ACC112 (cell line): ENCODE measurements at regions not wholly inside any gene's neighbourhood (a gene's known extent, or its start where the extent isn't known, plus 50 kb on each side); places are given as distances from the start of the nearest gene placed in this dataset.

Source experiments
- H2AFZ ChIP-seq: fragments of 200-600 bp; sonication (generic); one replicate; pipeline ENCODE4 v1.6.0; 2017; ENCODE audit warnings: antibody characterized with exemption, low read length; ENCODE audit not compliant: unreplicated experiment
- H3K27ac ChIP-seq: fragments of 200-600 bp; sonication (generic); 2 replicates; pipeline ENCODE4 v1.5.1; 2014; ENCODE audit warnings: low read depth, mild to moderate bottlenecking, antibody characterized with exemption, low read length, moderate library complexity
- H3K27me3 ChIP-seq: fragments of 200-600 bp; sonication (generic); 2 replicates; pipeline ENCODE4 v1.6.1; 2014; ENCODE audit warnings: mild to moderate bottlenecking, antibody characterized with exemption, low read length, moderate library complexity, mixed read lengths; ENCODE audit not compliant: insufficient read depth
- H3K36me3 ChIP-seq: fragments of 200-600 bp; sonication (generic); 2 replicates; pipeline ENCODE4 v1.6.1; 2016; ENCODE audit warnings: mild to moderate bottlenecking, antibody characterized with exemption, low read length, moderate library complexity, mixed read lengths; ENCODE audit not compliant: insufficient read depth
- H3K4me1 ChIP-seq: fragments of 200-600 bp; sonication (generic); one replicate; pipeline ENCODE4 v1.6.1; 2016; ENCODE audit warnings: low read length, mixed read lengths; ENCODE audit not compliant: insufficient read depth, unreplicated experiment, control insufficient read depth
- H3K4me3 ChIP-seq: fragments of 200-600 bp; sonication (generic); 2 replicates; pipeline ENCODE4 v1.5.1; 2014; ENCODE audit warnings: mild to moderate bottlenecking, low read depth, low read length
- H3K79me2 ChIP-seq: fragments of 200-600 bp; sonication (generic); one replicate; pipeline ENCODE4 v1.6.0; 2016; ENCODE audit warnings: low read length; ENCODE audit not compliant: control insufficient read depth, unreplicated experiment, insufficient read depth

- Histone ChIP-seq H2AFZ (no peak overlapping the region), H3K27me3 (no peaks in the 10 kb centered on the region), H3K79me2 (no peaks in the 10 kb centered on the region), H3K27ac (no peak overlapping the region), H3K36me3 (no peaks in the 10 kb centered on the region), H3K4me1 (no peaks in the 10 kb centered on the region), H3K4me3 (no peak overlapping the region)
These were observed 65.1 kb downstream of the SPRY4 start for GRCh38 chr5:142259758-142260157.

- Histone ChIP-seq H3K4me1 (peaks cover 7% of the 10 kb centered on the region), H2AFZ (no peak overlapping the region), H3K36me3 (no peaks in the 10 kb centered on the region), H3K4me3 (no peak overlapping the region), H3K27me3 (no peaks in the 10 kb centered on the region), H3K27ac (no peak overlapping the region), H3K79me2 (no peaks in the 10 kb centered on the region)
These were observed 69.0 kb downstream of the SPRY4 start for GRCh38 chr5:142255831-142256230.

GRCh38 chr5:142254431-142254830 lies 70.4 kb downstream of the SPRY4 start:
- no peak overlapping the region for H3K4me3 ChIP-seq
- peaks cover 7% of the 10 kb centered on the region for H3K4me1 ChIP-seq
- H3K36me3 ChIP-seq = no peaks in the 10 kb centered on the region
- H3K79me2 ChIP-seq = no peaks in the 10 kb centered on the region
- H3K27ac ChIP-seq = no peak overlapping the region
- no peak overlapping the region for H2AFZ ChIP-seq
- H3K27me3 ChIP-seq = no peaks in the 10 kb centered on the region

GRCh38 chr5:142253938-142254337 lies 70.9 kb downstream of the SPRY4 start:
- Histone ChIP-seq H3K27me3 (no peaks in the 10 kb centered on the region), H3K27ac (no peak overlapping the region), H3K36me3 (no peaks in the 10 kb centered on the region), H2AFZ (no peak overlapping the region), H3K79me2 (no peaks in the 10 kb centered on the region), H3K4me1 (peaks cover 7% of the 10 kb centered on the region), H3K4me3 (no peak overlapping the region)

- Histone ChIP-seq H3K36me3 (no peaks in the 10 kb centered on the region), H3K79me2 (no peaks in the 10 kb centered on the region), H3K4me1 (peaks cover 14% of the 10 kb centered on the region), H3K27me3 (no peaks in the 10 kb centered on the region), H3K4me3 (no peak overlapping the region), H3K27ac (no peak overlapping the region), H2AFZ (no peak overlapping the region)
These were observed 74.7 kb downstream of the SPRY4 start for GRCh38 chr5:142250119-142250518.

- H3K4me3 ChIP-seq = no peak overlapping the region
- H3K79me2 ChIP-seq = no peaks in the 10 kb centered on the region
- no peaks in the 10 kb centered on the region for H3K36me3 ChIP-seq
- H3K4me1 ChIP-seq = peaks cover 14% of the 10 kb centered on the region
- no peak overlapping the region for H2AFZ ChIP-seq
- no peak overlapping the region for H3K27ac ChIP-seq
- H3K27me3 ChIP-seq = no peaks in the 10 kb centered on the region
These were observed 75.9 kb downstream of the SPRY4 start for GRCh38 chr5:142248853-142249462.

- Histone ChIP-seq H3K27me3 (no peaks in the 10 kb centered on the region), H3K4me1 (peaks cover 8% of the 10 kb centered on the region), H3K4me3 (no peak overlapping the region), H3K79me2 (no peaks in the 10 kb centered on the region), H2AFZ (peak overlapping the region; percentile 36), H3K27ac (peak overlapping the region; percentile 19; the same call in 1 of the 2 replicates), H3K36me3 (no peaks in the 10 kb centered on the region)
These were observed 78.6 kb downstream of the SPRY4 start for GRCh38 chr5:142246258-142246657.

- Histone ChIP-seq H3K36me3 (no peaks in the 10 kb centered on the region), H3K27me3 (no peaks in the 10 kb centered on the region), H3K4me3 (no peak overlapping the region), H2AFZ (peak overlapping the region; percentile 36), H3K4me1 (peaks cover 7% of the 10 kb centered on the region), H3K79me2 (no peaks in the 10 kb centered on the region), H3K27ac (peak overlapping the region; percentile 19; the same call in 1 of the 2 replicates)
These were observed 79.0 kb downstream of the SPRY4 start for GRCh38 chr5:142245786-142246185.

GRCh38 chr5:142244440-142244839 lies 80.4 kb downstream of the SPRY4 start:
- Histone ChIP-seq H3K27ac (no peak overlapping the region), H3K36me3 (no peaks in the 10 kb centered on the region), H3K27me3 (no peaks in the 10 kb centered on the region), H3K79me2 (no peaks in the 10 kb centered on the region), H2AFZ (no peak overlapping the region), H3K4me3 (no peak overlapping the region), H3K4me1 (peaks cover 7% of the 10 kb centered on the region)

- no peak overlapping the region for H3K27ac ChIP-seq
- no peak overlapping the region for H2AFZ ChIP-seq
- peaks cover 7% of the 10 kb centered on the region for H3K4me1 ChIP-seq
- H3K4me3 ChIP-seq = no peak overlapping the region
- H3K27me3 ChIP-seq = no peaks in the 10 kb centered on the region
- no peaks in the 10 kb centered on the region for H3K36me3 ChIP-seq
- H3K79me2 ChIP-seq = no peaks in the 10 kb centered on the region
These were observed 82.5 kb downstream of the SPRY4 start for GRCh38 chr5:142242272-142242671.

- H3K4me1 ChIP-seq = no peaks in the 10 kb centered on the region
- H3K27ac ChIP-seq = no peak overlapping the region
- no peak overlapping the region for H2AFZ ChIP-seq
- no peaks in the 10 kb centered on the region for H3K36me3 ChIP-seq
- H3K79me2 ChIP-seq = no peaks in the 10 kb centered on the region
- no peak overlapping the region for H3K4me3 ChIP-seq
- no peaks in the 10 kb centered on the region for H3K27me3 ChIP-seq
These were observed 85.2 kb downstream of the SPRY4 start for GRCh38 chr5:142239394-142240159.
